PC-3 (cell line): ENCODE measurements at regions not wholly inside any gene's neighbourhood (a gene's known extent, or its start where the extent isn't known, plus 50 kb on each side); places are given as distances from the start of the nearest gene placed in this dataset.

Experiments
- EZH2 ChIP-seq: fragments of 300-600 bp; sonication (generic); IDR thresholded peaks from one replicate; pipeline ENCODE4 v1.6.1; 2017; ENCODE audit warnings: antibody characterized with exemption, mild to moderate bottlenecking, low read length; ENCODE audit not compliant: unreplicated experiment
- EZH2phosphoT487 ChIP-seq: fragments of 300-600 bp; sonication (generic); IDR thresholded peaks from 2 replicates; pipeline ENCODE4 v1.6.1; 2018; ENCODE audit warnings: mild to moderate bottlenecking, antibody characterized with exemption, low read length, borderline replicate concordance
- TF ChIP-seq, protein P1 (sequence below): fragments of 300-600 bp; sonication (generic); conservative IDR thresholded peaks from 2 replicates; pipeline ENCODE4 v1.5.1; 2017; ENCODE audit warnings: antibody characterized with exemption, low read depth, mild to moderate bottlenecking, low read length

GRCh38 chr6:76706086-76706485, 633.6 kb upstream of the IMPG1 start:
- TF ChIP-seq EZH2 (no peak), EZH2phosphoT487 (no peak)
- TF ChIP-seq, protein P1, sequence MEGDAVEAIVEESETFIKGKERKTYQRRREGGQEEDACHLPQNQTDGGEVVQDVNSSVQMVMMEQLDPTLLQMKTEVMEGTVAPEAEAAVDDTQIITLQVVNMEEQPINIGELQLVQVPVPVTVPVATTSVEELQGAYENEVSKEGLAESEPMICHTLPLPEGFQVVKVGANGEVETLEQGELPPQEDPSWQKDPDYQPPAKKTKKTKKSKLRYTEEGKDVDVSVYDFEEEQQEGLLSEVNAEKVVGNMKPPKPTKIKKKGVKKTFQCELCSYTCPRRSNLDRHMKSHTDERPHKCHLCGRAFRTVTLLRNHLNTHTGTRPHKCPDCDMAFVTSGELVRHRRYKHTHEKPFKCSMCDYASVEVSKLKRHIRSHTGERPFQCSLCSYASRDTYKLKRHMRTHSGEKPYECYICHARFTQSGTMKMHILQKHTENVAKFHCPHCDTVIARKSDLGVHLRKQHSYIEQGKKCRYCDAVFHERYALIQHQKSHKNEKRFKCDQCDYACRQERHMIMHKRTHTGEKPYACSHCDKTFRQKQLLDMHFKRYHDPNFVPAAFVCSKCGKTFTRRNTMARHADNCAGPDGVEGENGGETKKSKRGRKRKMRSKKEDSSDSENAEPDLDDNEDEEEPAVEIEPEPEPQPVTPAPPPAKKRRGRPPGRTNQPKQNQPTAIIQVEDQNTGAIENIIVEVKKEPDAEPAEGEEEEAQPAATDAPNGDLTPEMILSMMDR, result no peak
